Stimulated activated CD8-positive, alpha-beta memory T cell treated with anti-CD3 and anti-CD28 coated beads, Interleukin-7, amount 100 ng/mL, for 1 hour (primary cell): ENCODE measurements at regions not wholly inside any gene's neighbourhood (a gene's known extent, or its start where the extent isn't known, plus 50 kb on each side); places are given as distances from the start of the nearest gene placed in this dataset.

Experiments used
- DNase-seq, 2 donors: peaks; one replicate each; pipeline ENCODE4 v3.0.0-alpha.2; 2020; ENCODE audit warnings: low read depth in 2 of 2

- no peak for DNase-seq
Observed at GRCh38 chr4:123455360-123455759, 58.8 kb downstream of the SPRY1 start.

DNA sequence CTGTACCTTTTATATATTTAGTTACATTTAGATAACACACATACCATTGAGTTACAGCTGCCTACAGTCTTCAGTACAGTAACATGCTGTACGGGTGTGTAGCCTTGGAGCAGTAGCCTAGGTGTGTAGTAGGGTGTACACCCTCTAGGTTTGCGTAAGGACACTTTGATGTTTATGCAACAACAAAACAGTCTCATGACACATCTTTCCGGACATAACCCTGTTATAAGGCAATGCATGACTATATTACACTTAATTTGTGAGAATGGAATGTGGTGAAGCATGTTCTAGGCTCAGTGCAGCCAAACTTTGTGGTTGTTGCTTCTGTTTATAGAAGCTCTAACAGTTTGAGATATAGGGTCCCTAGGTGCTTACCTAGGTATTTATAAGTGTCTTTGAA is 65.4 kb downstream of the SPRY1 start:
- no peak for DNase-seq

GRCh38 chr4:123463869-123464268 is 67.3 kb downstream of the SPRY1 start:
- DNase-seq: no peak

DNA sequence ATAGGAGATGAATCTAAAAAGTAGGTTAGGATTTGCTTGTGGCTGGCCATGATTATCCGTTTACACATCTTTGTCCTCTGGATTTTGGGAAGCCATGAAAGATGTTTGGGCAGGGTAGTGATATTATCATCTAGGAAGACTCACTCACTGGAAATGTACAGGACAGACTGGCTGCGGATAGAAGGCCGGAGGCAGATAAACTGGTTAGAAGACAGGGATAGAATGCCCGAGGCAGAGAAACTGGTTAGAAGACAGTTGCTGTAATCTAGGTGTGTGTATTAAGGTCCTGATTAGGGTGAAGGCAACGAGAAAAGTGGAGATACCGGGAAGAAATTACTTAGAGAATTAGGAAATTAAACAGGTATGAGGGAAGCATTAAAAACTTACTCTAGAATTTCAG is 68.8 kb downstream of the SPRY1 start:
- DNase-seq: no peak

GRCh38 chr4:123466080-123466785 is 69.6 kb downstream of the SPRY1 start:
- no peak for DNase-seq

- no peak for DNase-seq
Observed at GRCh38 chr4:123468479-123469031, 72.0 kb downstream of the SPRY1 start.

DNA sequence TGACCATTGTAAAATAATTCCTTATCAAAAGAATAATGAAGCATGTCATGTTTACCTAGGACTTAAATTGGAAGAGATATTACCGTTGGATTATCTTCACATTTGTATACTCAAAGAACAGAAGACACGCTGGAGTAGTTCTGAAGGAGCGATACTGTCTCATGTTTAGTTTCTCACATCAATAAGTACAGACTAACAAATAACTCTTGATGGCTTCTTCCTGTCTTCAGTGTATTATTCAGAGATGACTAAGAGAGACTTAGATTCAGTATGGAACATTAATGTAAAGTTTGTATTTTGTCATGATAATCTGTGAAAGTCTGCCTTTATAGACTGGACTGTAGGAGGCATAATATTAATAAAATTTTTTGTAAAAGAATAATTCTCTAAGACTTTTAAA is 72.7 kb downstream of the SPRY1 start:
- no peak for DNase-seq

DNA sequence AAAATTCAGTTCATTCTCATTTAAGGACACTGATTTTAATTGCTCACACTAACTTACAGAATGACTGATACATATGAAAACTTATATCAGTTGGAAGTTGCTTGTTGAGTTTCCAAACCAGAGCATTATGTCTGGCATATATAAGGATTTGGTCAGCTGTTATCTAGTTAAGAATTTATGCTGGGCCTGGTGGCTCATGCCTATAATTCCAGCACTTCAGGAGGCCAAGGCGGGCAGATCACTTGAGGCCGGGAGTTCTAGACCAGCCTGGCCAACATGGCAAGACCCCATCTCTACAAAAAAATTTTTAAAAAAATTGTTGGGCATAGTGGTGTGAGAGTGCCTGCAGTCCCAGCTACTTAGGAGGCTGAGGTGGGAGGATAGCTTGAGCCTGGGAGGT is 73.1 kb downstream of the SPRY1 start:
- no peak for DNase-seq

DNA sequence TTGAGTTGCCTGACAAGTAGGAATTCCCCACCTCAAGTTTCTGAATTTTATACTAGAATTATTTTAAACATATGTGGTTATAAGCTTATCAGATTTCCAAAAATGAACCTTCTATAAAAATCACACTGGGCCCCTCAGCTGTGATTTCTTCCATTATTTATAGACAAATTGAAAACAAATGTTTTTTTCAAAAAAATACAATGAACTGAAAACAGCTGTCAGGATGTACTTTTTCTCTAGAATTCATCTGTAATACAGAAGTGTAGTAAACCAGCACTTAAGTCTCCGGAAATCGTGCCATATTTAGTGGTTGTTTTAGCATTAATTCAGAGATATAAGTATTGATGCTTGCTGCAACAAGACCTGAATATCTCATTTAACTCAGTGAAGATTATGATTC is 74.0 kb downstream of the SPRY1 start:
- DNase-seq: no peak

DNA sequence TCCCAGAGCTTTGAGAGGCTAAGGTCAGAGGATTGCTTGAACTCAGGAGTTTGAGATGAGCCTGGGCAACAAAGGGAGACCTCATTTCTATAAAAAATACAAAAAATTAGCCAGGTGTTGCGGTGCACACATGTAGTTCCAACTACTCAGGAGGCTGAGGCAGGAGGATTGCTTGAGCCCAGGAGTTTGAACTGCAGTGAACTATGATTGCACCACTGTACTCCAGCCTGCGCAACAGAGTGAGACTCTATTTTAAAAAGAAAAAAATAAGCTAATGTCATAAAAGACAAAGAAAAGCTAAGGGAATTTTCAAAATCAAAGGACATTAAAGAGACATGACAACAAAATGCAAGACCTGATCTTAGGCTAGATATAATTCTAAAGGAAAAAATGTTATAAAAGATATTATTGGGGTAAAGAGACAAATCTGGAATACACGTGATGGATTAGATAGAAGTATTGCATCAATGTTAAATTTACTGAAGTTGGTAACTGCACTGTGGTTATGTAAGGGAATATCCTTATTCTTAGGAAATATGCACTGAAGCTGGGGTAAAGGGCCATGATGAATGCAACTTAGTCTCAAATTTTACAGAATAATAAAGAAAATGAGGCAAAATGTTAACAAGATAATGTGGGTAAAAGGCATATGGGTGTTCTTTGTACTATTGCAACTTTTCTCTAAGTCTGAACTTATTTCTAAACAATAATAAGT is 75.2 kb downstream of the SPRY1 start:
- no peak for DNase-seq

GRCh38 chr4:123474817-123475216 is 78.2 kb downstream of the SPRY1 start:
- DNase-seq: no peak

GRCh38 chr4:123476089-123476488 is 79.5 kb downstream of the SPRY1 start:
- no peak for DNase-seq

GRCh38 chr4:123477711-123478209 is 81.2 kb downstream of the SPRY1 start:
- peak in 1 of 2 donors; percentile 34 for DNase-seq

GRCh38 chr4:123478859-123479345 is 82.3 kb downstream of the SPRY1 start:
- DNase-seq: no peak

DNA sequence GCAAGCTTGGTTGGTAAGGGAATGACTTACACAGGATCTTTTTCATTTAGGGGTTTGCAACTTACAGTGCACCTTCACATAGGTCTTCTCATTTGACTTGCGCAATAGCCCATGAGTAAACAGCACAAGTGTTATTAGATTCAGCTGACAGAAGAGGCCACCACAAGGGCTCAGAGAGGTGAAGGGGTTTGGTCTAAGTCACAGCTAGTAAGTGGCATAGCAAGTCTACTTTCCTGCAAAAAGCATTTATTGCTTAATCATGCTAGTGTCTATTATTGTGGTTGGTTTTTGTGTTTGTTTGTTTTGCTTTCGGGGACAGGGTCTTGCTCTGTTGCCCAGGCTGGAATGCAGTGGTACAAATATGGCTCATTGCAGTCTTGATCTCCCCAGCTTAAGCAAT is 83.3 kb downstream of the SPRY1 start:
- DNase-seq: no peak

DNA sequence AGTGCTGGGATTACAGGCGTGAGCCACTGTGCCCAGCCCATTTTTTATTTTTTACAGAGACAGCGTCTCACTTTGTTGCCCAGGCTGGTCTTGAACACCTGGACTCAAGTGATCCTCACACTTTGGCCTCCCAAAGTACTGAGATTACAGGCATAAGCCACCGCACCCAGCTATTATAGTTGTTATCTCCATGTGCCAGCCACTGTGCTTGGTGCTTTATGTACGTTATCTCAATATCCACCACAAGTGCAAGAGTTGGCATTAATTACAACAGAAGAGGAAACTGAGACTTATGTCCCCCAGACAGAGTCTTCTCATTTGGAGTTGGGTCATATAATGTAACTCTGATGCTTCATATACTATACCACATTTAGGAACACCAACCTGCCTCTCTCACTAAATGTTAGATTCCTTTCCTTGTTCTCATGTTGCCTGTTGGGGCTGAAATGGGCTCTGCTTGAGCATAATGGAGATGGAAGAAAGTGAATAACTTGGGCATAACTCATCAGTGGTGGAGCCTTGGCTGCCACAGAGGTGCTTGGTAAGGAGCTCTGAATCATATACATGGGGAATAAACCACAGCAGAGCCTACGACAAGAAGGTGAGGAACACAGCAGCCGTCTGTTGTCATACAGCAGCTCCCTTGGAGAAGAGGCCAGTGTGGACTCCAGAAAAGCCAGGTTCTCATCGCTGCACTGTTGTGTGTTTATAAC is 84.3 kb downstream of the SPRY1 start:
- DNase-seq: no peak

- DNase-seq: no peak
Observed at GRCh38 chr4:123481717-123482116, 85.1 kb downstream of the SPRY1 start.

DNA sequence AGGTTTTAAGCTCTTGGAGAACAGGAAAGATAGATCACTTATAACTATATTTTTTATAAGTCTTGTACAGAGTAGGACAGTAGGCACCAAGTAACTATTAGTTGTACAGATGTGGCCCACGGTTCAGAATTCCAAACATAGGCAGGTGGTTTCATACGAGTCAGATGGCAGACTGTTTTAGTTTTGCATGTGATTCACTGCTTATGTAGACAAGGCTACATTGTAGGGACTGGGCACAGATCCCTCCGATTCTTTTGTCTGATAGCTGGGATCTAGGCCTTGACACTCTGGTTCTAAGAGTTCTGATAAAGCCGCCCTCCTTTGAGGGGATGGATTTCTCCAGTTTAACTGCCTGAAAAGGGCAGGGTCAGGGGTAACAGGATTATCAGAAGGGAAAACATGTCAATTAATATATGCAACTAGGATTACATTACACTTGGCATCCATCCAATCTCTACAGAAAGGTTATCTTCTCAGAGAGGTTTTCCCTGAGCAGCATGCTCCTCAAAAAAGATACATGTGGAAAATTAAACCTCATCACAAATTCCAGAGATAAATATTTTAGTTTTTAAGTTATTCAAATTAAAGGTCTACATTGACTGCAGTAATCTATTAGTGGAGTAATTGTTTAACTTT is 87.8 kb downstream of the SPRY1 start:
- no peak for DNase-seq

DNA sequence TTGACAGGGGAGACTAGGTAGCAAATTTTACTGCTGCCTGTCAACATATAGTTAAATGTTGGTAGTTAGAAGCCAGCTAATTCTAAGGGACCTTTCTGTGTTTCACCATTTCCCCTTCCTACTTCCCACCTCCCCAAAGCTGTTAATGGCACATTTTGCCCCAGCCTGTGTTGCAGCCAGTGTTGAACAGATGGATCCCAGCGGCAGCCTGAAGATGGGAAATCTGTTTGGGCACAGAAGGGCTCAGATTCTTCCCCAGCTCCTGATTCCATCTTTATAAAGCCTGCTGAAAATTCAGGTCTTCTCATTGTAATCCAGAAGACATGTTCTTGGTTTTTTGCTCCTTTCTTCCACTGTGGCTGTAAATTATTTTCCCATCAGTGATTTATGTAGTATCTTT is 89.0 kb downstream of the SPRY1 start:
- no peak for DNase-seq

DNA sequence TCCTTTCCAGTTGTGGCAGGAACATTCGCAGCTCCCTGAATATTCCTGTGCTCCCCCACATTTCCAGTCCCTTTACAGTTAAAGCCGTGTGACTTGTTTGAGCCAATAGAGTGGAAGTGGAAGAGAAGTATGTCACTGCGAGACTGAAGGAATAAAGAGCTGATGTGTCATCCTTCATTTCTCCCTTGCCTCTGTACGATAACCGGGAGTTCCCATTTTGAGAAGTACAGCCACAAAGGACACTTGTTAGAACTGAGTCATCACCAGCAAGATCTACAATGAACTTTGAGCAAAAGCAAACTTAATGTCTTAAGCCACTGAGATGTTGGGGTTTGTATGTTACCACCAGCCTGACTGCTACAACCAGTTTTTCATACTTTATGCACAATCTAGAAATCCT is 92.3 kb downstream of the SPRY1 start:
- DNase-seq: no peak

GRCh38 chr4:123495530-123495929 is 98.9 kb downstream of the SPRY1 start:
- DNase-seq: no peak

GRCh38 chr4:123496421-123496820 is 99.8 kb downstream of the SPRY1 start:
- no peak for DNase-seq
